NCI-H1417 (cell line): ENCODE measurements at regions not wholly inside any gene's neighbourhood (a gene's known extent, or its start where the extent isn't known, plus 50 kb on each side); places are given as distances from the start of the nearest gene placed in this dataset.

Experiments used
- DNase-seq, 3 experiments: peaks; one replicate each; lab custom pipeline; 2025; lab: John Stamatoyannopoulos, UW

DNA sequence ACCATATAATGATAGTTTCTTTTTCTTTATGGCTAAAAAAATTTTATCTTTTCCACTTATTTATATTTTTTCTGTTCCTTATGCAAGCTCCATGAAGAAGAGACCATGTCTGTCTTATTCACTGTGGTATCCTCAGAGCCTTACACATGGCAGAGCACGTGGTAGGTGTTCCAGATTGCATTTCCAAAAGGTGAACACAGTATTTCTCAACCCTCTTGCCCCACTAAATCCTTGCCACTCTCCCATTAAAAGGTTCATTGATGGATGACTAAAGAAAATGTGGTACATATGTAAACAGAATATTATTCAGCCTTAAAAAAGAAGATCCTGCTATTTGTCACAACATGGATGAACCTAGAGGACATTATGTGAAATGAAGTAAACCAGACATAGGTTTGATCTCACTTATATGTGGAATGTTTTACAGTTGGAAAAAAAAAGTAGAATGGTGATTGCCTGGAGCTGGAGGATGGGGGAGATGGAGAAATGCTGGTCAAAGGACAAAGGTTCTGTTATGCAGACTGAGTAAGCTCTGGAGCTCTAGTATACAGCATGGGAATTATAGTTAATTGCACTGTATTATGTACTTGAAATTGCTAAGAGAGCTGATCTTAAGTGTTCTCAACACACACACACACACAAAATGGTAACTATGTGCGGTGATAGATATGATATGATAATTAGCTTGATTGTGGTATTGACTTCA, 266.7 kb downstream of the CNTN3 start:
- DNase-seq, result peak in 1 of 3 experiments; percentile 44

DNA sequence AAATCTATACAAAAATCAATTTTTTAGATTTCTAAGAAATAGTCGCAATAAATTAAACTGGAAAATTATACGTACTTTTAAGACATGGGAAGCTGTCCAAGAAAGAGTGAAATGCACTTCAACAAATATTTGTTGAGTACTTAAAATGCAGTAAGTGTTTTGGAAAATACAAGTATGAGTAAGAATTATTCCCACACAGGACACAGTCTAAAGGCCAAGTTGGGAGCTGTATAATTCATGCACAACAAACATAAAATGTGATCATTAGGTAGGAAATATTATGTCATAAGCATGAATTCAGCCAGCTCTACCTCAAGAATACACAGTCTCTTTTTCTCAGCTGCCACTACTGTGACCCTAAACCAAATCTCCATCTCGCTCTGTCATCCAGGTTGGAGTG, 267.6 kb downstream of the CNTN3 start:
- no peak for DNase-seq

DNA sequence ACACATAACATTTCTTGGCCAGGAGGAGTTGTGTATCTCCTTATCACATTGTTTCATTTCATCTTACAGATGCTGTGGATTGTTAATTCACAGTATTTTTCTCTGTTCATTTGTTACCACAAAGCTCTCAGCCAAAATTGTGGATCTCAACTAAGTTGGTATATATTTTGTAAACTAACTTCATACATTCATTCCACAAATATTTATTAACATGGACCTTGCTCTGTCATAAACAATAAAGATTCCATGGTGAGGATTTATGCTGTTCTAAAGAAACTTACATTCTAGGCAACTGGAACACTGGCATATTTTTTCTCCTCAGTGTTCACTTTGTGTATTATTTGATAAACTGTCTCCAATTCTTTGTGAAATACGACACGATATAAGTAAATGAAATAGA, 268.8 kb downstream of the CNTN3 start:
- DNase-seq, result no peak

DNA sequence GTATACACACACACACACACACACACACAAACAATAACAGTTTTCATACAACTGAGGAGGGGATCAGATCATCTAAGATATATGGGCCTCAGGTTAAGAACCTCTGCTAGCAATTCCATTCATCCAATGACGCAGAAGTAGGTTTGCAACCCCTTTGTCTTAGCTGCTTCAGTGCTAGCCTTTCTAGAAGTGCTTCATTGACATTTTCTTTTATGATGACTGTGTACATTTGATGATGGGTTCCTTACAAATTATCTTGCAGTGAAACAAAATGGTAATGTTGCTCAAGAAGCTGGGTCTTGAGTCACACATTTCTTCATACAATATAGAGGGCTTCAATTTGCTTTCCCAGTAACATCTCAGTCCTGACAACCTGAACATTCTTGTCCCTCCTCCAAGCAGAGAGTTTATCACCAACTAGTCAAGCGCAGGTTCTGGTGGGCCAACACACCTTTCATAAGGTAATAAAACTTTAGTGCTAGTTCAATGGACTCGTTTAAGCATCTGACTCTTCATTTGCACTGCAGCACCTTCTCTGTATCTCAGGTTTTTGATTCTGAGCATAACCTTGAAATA, 269.5 kb downstream of the CNTN3 start:
- no peak for DNase-seq

DNA sequence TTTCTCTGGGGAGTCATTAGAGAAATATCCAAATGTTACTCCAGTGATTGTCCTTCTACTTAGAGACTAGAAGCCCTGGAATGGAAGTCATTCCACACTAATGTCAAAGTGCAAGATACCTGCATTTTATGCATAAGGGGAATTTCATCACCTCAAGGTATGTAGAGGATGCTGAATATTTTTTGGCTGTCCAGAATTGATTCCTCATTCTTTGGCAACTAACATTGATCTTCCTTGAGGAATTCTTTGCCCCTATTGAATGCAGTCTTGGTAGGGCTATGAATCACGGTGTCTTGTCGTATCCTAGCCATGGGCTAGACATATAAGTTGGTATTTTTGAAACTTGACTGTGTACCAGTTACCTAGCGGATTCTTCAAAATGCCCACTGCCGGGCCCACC, 271.1 kb downstream of the CNTN3 start:
- DNase-seq, result no peak

DNA sequence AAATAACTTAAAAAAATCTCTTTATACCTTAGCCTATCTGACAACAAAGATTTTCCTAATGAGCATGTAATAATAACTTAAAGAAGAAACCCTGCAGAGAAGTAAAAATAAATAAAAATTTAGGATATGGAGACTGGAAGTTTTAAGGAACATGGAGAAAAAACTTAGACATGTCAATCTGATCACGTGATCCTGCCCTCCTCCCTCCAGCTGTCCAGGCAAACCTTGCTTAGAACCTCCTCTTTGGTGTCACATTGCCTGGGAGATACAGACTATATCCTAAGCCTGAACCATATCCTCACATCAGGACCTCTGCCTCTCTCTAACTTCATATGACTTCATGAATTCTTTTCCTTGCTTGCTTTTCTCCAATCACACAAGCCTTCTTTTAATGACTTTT, 275.5 kb downstream of the CNTN3 start:
- DNase-seq, result no peak

DNA sequence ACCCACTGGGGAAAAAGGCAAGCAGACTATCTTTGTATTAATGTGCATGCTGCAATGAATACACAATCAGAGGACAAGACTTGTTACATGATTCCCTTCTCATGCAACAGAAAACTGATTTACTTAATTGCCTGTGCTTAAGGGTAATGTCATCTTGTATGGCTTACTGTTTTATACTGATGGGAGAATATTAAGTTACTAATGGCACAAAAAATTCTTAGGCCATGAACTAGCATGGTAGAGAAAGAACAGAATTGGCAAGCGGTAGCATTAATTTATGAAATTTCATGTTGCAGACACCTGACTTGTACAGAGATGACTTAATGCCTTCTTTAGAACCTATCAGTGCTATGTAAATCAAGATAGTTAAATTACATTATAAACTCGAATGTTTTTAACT, 282.3 kb downstream of the CNTN3 start:
- no peak for DNase-seq

DNA sequence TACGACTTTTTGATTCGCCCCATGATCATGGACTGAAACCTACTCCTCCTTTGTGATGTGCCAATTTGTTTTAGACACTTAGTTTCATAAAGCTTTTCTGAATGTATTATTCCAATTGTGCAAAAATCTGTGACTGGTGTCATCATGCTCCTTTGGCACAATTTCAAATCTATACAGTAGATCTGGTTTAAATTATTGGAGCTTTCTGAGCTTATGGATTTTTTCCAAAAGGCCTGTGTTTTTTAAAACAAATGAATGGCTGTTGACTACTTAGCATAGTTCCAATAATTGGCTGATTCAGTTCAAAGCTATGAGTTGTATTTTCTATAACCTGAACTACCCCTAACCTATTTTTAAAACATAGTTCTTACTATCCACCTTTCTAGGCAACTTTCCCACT, 282.7 kb downstream of the CNTN3 start:
- DNase-seq, result no peak

DNA sequence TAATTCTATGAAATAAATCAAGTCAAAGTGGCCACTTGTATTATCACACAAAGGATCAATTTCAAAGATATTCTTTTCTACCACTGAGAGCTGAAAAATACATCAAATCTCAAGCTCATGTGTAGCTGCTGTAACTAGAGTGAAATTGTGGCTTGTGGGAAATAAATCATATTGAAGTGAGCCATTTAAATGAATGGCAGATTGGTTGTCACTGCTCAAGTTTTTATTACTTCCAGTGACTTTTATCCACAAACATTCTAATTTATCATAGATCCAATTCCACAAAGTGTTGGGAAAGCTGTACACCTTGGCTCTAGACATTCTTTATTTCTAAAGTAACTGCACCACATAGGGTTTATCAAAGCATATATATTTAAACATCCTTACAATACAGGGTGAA, 285.4 kb downstream of the CNTN3 start:
- peak in 1 of 3 experiments; percentile 4 for DNase-seq

DNA sequence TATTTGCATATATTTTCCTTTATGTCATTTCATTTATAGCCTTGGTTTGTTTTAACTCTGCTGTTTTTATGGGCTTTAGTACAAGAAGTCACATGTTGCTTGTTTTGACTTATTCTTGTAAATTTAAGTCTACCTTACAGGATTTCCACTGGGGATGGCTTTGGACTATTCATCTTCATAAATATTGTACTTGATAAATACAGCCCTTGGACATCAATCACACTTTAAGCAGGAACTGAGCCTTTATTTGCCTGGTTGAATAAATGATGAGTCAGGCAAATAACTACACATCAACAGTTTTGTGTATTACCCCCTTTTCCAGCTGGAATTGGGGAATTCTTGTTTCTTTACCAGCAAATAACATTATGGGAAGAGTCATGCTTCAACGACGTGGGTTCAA, 286.0 kb downstream of the CNTN3 start:
- peak in 1 of 3 experiments; percentile 16 for DNase-seq

DNA sequence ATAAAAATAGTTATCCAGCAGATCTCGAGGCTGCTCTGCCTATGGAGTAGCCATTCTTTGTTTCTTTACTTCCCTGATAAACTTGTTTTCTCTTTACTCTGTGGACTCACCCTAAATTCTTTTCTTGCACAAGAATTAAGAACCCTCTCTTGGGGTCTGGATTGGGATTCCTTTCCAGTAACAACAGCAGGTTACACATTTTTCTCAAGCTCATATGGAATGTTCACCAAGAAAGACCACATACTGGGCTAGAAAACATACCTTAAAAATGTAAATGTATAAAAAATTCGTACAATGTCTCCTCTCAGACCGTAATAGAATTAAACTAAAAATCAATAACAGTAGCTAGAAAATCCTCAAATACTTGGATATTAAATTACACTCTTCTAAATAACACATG, 299.2 kb downstream of the CNTN3 start:
- DNase-seq, result no peak

DNA sequence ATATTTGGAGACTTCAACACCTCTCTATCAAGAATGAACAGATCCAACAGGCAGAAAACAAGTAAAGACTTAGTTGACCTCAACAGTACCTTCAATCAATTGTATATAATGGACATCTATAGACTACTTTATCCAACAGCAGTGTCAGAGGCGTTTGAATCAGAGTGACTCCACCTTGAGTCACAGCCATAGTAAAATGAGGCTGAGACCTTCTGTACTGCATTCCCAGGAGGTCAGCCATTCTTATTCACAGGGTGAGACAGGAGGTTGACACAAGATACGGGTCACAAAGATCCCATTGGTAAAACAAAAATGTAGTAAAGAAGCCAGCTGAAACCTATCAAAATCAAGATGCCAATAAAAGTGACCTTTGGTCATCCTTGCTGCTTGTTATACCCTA, 299.8 kb downstream of the CNTN3 start:
- DNase-seq, result no peak

DNA sequence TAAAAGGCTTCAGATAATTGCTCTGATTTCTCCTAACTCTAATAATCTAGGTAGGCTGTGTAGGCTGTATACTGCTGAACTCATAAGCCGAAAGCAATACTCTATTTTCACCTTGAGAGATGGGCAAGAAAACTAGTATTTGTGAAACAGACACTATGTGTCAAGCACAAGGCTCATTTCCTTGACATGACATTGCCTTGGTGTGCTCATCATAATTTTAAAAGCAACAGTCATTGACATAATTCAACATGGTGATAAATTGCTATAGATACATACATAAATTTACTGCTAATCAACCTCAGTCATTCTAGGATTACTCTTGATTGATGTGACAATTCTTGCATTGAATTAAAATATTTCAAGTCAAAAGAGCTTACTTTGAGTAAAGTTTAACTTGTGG, 304.7 kb downstream of the CNTN3 start:
- DNase-seq, result no peak

DNA sequence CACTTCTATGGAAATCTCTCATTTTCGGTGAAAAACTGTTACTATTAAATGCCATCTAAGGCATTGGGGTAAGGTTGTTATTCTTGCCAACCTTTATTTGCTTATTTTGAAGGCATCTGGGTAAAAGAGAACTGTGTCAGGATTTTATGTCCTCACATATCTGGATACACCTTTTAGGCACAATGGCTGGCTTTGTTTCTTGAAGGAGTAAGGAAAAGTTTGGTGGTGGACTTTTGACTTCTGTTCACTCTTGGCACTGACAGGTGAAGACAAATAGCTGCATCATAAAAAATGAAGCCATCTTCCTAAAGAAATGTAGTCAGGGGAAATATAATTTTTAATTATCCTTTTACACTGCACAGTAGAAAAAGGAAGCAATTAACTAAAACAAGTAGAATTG, 310.0 kb downstream of the CNTN3 start:
- DNase-seq, result no peak

DNA sequence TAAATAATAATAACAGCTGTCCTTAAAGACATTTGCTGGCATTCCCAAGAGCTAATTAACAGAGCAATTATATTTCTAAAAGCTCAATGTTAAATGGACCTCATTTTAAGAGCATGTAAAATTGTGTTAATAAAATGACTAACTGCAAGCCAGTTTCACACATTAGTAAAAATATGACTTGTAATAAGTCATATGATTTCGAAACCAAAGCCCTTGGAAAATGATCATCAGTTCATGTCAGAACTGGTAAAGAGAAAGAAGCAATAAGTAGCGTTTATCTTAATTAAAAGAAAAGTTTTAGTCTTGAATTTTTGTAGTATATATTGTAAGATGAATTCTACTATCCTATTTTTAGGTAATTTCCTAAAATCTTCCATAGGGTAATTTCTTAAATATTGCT, 310.7 kb downstream of the CNTN3 start:
- DNase-seq, result no peak

DNA sequence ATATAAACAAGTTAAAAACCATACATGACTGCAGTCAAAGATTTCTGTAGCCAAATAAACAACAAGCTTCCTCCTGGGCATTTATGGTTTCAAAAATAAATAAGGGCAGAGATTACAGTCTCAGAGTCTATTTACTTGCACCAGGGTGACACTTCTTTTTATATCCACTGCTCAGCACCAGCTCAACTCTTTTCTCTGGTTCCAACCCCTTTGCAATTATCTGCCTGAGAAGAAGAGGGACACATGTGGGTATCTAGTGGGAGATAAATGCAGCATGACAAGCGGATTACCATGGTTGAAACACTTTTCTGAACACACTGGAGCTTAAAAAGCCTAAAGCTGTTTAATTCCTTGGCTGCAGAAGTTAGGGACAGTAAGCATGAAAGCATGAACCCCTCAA, 311.5 kb downstream of the CNTN3 start:
- peak in 1 of 3 experiments; percentile 5 for DNase-seq

DNA sequence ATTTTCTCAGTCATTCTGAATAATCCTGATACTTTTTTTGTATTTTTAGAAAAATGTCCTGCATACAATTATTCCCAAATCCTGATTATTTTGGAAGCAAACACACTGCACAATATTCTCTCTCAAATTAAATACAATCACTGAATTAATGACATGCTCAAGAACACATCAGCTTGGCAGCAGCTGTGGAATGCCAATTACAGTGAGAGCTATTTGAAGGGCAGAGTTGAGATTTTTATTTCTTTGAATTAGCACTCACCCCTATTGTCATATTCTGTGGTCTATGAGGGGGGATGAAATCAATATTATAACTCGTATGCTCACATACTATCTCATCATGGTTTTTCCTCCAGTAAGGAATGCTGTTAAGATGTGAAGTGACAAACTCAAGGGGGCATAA, 312.2 kb downstream of the CNTN3 start:
- no peak for DNase-seq

DNA sequence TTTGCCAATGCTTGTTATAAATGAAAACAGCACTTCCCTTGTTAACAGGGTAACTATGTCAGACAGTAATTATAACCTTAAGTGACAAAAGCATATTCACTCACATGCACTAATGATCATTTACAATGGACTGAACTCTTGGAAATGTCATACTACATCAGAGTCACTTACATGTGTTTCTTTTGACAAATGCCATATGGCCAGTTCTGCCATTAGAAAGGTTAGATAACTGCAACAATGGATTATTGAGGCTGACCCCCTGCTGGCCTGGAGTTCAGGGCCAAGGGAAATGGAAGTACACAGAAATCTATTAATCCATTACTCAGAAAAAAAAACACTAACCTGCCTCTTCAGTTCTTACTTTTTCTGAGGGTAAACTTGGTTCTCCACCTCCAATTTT, 313.4 kb downstream of the CNTN3 start:
- peak in 2 of 3 experiments; percentile 71 to 94 for DNase-seq

DNA sequence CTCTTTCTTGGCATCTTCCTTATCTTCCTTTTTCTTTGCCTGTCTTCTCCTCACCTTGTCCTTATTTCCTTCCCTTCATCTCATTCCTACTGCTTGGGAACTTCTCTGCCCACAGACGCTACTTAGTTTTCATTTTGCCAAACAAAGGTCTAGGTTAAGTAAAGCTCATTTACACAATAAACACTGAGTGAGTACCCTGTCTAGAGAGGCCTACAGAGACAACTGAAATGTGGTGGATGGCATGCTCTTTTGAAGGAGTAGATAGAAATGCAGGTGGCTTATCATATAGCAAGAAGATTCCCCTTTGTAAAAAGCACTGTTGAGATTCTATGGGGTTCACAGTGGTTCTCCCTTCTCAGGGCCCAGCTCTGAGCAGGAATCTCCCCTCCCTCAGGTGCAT, 319.0 kb downstream of the CNTN3 start:
- DNase-seq, result no peak

DNA sequence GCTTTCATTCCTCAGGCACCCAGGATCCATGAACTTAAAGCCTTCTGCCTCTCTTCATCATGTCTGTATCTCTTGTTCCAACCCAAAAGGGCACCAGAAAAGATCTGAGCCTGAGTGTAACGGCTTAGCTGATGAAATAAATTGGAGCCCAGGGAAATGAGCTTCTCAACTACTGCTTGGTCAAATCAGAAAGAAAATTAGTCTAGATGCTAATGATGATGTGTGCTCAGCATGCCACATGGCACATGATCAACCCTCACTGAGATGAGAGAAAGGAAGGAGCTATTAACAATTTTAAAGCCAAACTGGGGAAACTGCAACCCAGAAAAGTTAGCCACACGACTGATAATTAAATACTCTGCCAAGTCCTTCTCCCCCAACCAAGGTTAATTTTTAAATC, 325.7 kb downstream of the CNTN3 start:
- DNase-seq, result no peak

DNA sequence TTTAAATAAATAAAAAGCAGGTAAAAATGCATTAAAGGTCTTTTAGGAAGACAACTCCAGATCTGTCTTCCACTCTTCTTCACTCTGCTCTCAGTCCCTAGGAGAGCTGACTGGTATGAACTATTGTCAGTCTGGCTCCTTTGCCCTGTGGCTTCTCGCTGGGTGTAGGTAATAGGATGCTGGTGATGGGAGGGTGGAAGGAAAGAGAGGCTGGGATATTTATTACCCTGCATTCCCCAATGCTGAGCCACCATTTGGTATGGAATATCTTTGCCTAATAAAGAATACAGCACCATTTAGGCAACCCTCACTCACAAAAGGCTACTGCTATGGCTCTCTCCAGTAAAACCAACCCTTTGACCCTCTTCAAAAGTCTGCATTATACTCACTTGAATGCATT, 326.9 kb downstream of the CNTN3 start:
- no peak for DNase-seq

DNA sequence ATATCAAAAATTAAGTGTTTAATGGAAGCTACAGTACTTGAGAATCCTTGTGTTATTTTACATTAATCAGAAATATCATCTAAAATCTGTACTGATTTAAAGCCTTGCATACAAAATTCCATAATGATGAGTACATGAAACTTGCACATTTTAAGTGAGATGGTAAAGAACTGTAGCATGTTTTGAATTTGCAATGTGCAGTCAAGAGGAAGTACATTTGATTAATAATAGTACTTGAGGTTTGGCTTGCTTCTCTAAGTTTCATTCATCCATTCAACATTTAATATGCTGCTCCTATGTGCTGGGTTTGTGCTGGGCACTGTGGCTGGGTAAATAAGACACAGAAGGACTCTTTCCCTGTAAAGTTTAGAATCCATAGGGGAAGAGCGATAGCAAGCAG, 332.3 kb downstream of the CNTN3 start:
- no peak for DNase-seq

DNA sequence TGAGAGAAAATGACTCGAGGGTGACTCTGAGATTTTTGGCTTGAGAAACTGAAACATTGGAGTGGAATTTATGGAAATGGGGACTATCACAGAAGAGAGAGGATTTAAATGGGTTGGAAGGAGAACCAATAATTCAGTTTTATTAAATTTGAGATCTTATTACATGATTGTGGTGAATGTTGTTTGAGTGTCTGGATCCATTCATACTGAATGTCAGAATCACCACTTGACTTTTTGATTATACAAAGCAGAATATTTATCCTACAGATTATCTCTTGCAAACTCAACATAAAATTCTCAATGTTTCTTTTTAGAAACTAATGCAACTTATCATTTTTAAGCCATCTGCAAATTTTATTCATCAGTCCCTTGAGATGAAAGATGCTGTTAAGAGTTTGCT, 332.8 kb downstream of the CNTN3 start:
- no peak for DNase-seq
